Endothelial cell of umbilical vein (primary cell): ENCODE measurements at regions not wholly inside any gene's neighbourhood (a gene's known extent, or its start where the extent isn't known, plus 50 kb on each side); places are given as distances from the start of the nearest gene placed in this dataset.

ENCODE experiments used
- BruUV-seq: library from RNA; stranded (reverse); fragments of 400-500 nt; replicated peaks from 2 replicates; lab custom pipeline; 2021; lab: Mats Ljungman, UMichigan
- CTCF ChIA-PET: fragments of 300-600, 350-600 bp; sonication (Branson Sonifier 250); formaldehyde crosslinking; loops from one replicate; lab custom pipeline; 2021; ENCODE audit warnings: antibody characterized with exemption, inconsistent platforms; lab: Charles Lee
- POLR2A ChIA-PET: fragments of 300-600, 350-600 bp; sonication (Branson Sonifier 250); formaldehyde crosslinking; loops from one replicate; lab custom pipeline; 2021; ENCODE audit warnings: antibody characterized with exemption, inconsistent platforms; lab: Charles Lee
- DNase-seq: peaks from one replicate; pipeline ENCODE4 v3.0.0-alpha.2; 2011; ENCODE audit warnings: low read depth, low spot score
- FAIRE-seq: peaks from 2 replicates; lab custom pipeline; 2011; peaks lifted over from hg19 to GRCh38; lab: Jason Lieb, UNC
- H2AFZ ChIP-seq: 2 replicates; pipeline ENCODE4 v1.6.0; 2012; ENCODE audit warnings: low read depth, low read length, control low read depth, inconsistent platforms
- H3K27ac ChIP-seq: 2 replicates; pipeline ENCODE4 v1.5.1; 2011; ENCODE audit warnings: low read depth, mild to moderate bottlenecking, control low read depth, low read length, moderate library complexity; ENCODE audit not compliant: insufficient read depth
- H3K27me3 ChIP-seq, 2 experiments: 2 replicates each; pipeline versions ENCODE4 v1.6.0 to v1.6.1; 2011; ENCODE audit warnings: low read length in 2 of 2, mixed read lengths in 1 of 2; ENCODE audit not compliant: control insufficient read depth in 2 of 2, insufficient read depth in 2 of 2
- H3K36me3 ChIP-seq, 2 experiments: 2 replicates in 1 of 2; 3 replicates in 1 of 2; pipeline ENCODE4 v1.5.1; 2011; ENCODE audit warnings: low read length in 2 of 2, mild to moderate bottlenecking in 1 of 2, moderate library complexity in 1 of 2; ENCODE audit not compliant: control insufficient read depth in 2 of 2, insufficient read depth in 2 of 2; ENCODE audit errors: extremely low read depth in 1 of 2
- H3K4me1 ChIP-seq: 3 replicates; pipeline ENCODE4 v1.5.1; 2011; ENCODE audit warnings: mild to moderate bottlenecking, low read length; ENCODE audit not compliant: control insufficient read depth, insufficient read depth; ENCODE audit errors: extremely low read depth
- H3K4me2 ChIP-seq: 2 replicates; pipeline ENCODE4 v1.6.1; 2011; ENCODE audit warnings: low read length, control low read depth, mixed read lengths; ENCODE audit not compliant: insufficient read depth
- H3K4me3 ChIP-seq, 3 experiments: fragments of 200-600 bp in 1 of 3; sonication (generic), shearing (Covaris generic) in 1 of 3; replicated peaks in 1 of 3; 2 replicates each; pipeline ENCODE4 v1.5.1; 2011 to 2016; ENCODE audit warnings: control low read depth in 3 of 3, low read length in 3 of 3, mild to moderate bottlenecking in 2 of 3, inconsistent platforms in 1 of 3, low read depth in 1 of 3, moderate library complexity in 1 of 3; ENCODE audit not compliant: insufficient read depth in 1 of 3
- H3K79me2 ChIP-seq: 2 replicates; pipeline ENCODE4 v1.6.0; 2012; ENCODE audit warnings: low read length, inconsistent platforms; ENCODE audit not compliant: control insufficient read depth, insufficient read depth
- H3K9ac ChIP-seq: replicated peaks from 2 replicates; pipeline ENCODE3; 2011; ENCODE audit warnings: low read length, control low read depth; ENCODE audit not compliant: insufficient read depth; ENCODE audit errors: extremely low read depth
- H3K9me1 ChIP-seq: replicated peaks from 3 replicates; pipeline ENCODE4 v1.6.0; 2011; ENCODE audit warnings: mild to moderate bottlenecking, low read length; ENCODE audit not compliant: control insufficient read depth, insufficient read depth; ENCODE audit errors: extremely low read depth
- H3K9me3 ChIP-seq: replicated peaks from 2 replicates; pipeline ENCODE4 v1.5.1; 2012; ENCODE audit warnings: low read length, inconsistent platforms; ENCODE audit not compliant: control insufficient read depth, insufficient read depth
- H4K20me1 ChIP-seq: replicated peaks from 2 replicates; pipeline ENCODE3; 2011; ENCODE audit warnings: mild to moderate bottlenecking, low read length; ENCODE audit not compliant: control insufficient read depth, insufficient read depth; ENCODE audit errors: extremely low read depth
- dilution Hi-C: fragments of 300-500 bp; cut with MboI; formaldehyde crosslinking; loops from one replicate; pipeline ENCODE4 v1.15.0; 2019; ENCODE audit warnings: low sequenced_read_pairs; ENCODE audit not compliant: extremely low pct_ligation_motif_present
- intact Hi-C: fragments of 100-400 bp; cut with micrococcal nuclease; formaldehyde crosslinking; loops from one replicate; pipeline ENCODE4 v1.10.0; 2022
- TF ChIP-seq, protein P1 (sequence below): IDR thresholded peaks from 2 replicates; pipeline ENCODE4 v1.6.1; 2011; ENCODE audit not compliant: insufficient read depth, insufficient read length
- TF ChIP-seq, protein P2 (sequence below), 2 donors: IDR thresholded peaks; 1 replicate in 1 of 2; 2 replicates in 1 of 2; pipeline ENCODE4 v1.5.1; 2011; ENCODE audit warnings: low read length in 2 of 2, mild to moderate bottlenecking in 2 of 2, moderate library complexity in 2 of 2, control low read depth in 1 of 2, inconsistent platforms in 1 of 2, low read depth in 1 of 2; ENCODE audit not compliant: insufficient read depth in 1 of 2; ENCODE audit errors: extremely low read depth in 1 of 2

DNA sequence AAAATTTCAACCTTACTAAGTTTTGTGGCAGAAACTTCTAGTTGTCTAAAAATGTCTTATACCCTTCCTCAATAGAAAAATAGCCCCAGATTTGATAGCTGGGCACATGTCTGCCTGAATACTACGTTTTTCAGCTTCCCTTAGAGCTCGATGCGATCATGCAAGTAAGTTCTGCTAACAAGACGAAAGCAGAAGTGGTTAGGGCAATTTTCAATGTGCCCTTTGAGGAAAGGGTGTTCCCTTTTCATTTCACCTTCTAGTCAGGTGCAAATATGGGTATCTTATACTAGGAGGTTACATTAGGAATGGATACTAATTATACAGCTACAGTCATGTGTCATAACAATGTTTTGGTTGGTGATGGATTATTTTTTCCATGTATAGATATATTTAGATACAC is 1572.1 kb upstream of the LRRTM1 start:
- no peak overlapping the region for H3K27ac ChIP-seq
- H3K79me2 ChIP-seq: no peaks in the 10 kb centered on the region
- POLR2A ChIA-PET: no interaction called here
- H2AFZ ChIP-seq: no peak overlapping the region
- CTCF ChIA-PET: no interaction called here
- no peaks in the 10 kb centered on the region for H3K4me1 ChIP-seq
- no peak overlapping the region for H3K4me3 ChIP-seq
- no peak overlapping the region for H3K4me2 ChIP-seq
- TF ChIP-seq, protein P1, sequence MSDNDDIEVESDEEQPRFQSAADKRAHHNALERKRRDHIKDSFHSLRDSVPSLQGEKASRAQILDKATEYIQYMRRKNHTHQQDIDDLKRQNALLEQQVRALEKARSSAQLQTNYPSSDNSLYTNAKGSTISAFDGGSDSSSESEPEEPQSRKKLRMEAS: no peak
- DNase-seq: no peak
- FAIRE-seq: no peak
- H3K27me3 ChIP-seq: no peaks in the 10 kb centered on the region
- no peaks in the 10 kb centered on the region for H3K9me3 ChIP-seq
- H3K36me3 ChIP-seq: no peaks in the 10 kb centered on the region
- no peaks in the 10 kb centered on the region for H3K9me1 ChIP-seq
- dilution Hi-C loops: no loop called here
- no peaks in the 10 kb centered on the region for H4K20me1 ChIP-seq
- H3K9ac ChIP-seq: no peak overlapping the region
- no TSS peak for BruUV-seq
- intact Hi-C loops: no loop called here

DNA sequence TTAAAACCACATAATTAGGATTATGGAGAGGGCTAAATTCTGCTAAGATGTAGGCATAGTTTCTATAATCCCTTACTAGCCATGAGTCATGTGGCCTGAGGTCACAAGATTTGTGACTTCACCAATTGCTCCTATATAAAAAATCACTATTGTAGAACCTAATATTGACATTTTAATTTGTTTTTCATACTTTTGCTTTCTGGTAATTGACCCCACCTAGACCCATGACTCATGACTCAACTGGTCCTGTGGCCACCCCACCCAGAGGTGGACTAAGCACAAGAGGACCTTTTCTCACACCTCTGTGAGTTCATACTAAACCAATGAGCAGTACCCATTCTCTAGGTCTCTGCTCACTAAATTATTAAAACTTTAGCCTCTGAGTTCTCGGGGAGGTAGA is 1567.5 kb upstream of the LRRTM1 start:
- dilution Hi-C loops: no loop called here
- no peak for FAIRE-seq

More for the DNA sequence above, 1567.5 kb upstream of the LRRTM1 start:
- no TSS peak for BruUV-seq
- DNase-seq: no peak
- TF ChIP-seq, protein P2, sequence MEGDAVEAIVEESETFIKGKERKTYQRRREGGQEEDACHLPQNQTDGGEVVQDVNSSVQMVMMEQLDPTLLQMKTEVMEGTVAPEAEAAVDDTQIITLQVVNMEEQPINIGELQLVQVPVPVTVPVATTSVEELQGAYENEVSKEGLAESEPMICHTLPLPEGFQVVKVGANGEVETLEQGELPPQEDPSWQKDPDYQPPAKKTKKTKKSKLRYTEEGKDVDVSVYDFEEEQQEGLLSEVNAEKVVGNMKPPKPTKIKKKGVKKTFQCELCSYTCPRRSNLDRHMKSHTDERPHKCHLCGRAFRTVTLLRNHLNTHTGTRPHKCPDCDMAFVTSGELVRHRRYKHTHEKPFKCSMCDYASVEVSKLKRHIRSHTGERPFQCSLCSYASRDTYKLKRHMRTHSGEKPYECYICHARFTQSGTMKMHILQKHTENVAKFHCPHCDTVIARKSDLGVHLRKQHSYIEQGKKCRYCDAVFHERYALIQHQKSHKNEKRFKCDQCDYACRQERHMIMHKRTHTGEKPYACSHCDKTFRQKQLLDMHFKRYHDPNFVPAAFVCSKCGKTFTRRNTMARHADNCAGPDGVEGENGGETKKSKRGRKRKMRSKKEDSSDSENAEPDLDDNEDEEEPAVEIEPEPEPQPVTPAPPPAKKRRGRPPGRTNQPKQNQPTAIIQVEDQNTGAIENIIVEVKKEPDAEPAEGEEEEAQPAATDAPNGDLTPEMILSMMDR (IDR thresholded peaks at IDR 0.05; ENCODE audit: extremely low read depth in 1 of 2, insufficient read depth in 1 of 2, low read depth in 1 of 2, low read length in 2 of 2): no peak
- no peaks in the 10 kb centered on the region for H3K79me2 ChIP-seq
- POLR2A ChIA-PET: no interaction called here
- H3K9me1 ChIP-seq: no peaks in the 10 kb centered on the region
- CTCF ChIA-PET: no interaction called here
- no peak overlapping the region for H2AFZ ChIP-seq
- no peaks in the 10 kb centered on the region for H3K27me3 ChIP-seq
- H3K9me3 ChIP-seq: no peaks in the 10 kb centered on the region
- H3K27ac ChIP-seq: no peak overlapping the region
- H3K4me2 ChIP-seq: no peak overlapping the region
- H3K4me1 ChIP-seq: no peaks in the 10 kb centered on the region
- intact Hi-C loops: no loop called here
- no peak overlapping the region for H3K4me3 ChIP-seq
- no peaks in the 10 kb centered on the region for H4K20me1 ChIP-seq
- H3K9ac ChIP-seq: no peak overlapping the region
- no peaks in the 10 kb centered on the region for H3K36me3 ChIP-seq
